ENCODE measurements at regions not wholly inside any gene's neighbourhood (a gene's known extent, or its start where the extent isn't known, plus 50 kb on each side); places are given as distances from the start of the nearest gene placed in this dataset.
A peak's percentile ranks its signal among the peaks of the same experiment; 100 is the strongest.

DNA sequence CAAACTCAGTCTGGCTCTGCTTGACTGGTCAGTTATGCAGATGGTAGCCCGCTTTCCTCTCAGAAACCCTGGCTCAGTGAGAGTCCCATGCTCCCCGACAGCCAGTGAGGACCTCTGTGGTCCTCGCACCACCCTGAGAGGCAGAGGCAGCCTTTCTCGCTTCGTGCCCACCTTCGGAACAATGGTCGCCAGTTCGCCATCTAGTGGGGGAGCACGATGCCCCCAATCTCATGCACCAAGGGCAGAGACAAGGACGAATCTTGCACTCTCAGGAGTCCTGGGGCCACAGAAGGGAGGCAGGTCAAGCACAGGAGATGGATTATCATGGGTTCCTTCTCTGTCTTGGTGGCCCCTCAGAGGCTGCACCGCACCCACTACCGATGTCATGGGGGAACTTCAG is 75.2 kb downstream of the RHCG start:
- DNase-seq, result no peak

DNA sequence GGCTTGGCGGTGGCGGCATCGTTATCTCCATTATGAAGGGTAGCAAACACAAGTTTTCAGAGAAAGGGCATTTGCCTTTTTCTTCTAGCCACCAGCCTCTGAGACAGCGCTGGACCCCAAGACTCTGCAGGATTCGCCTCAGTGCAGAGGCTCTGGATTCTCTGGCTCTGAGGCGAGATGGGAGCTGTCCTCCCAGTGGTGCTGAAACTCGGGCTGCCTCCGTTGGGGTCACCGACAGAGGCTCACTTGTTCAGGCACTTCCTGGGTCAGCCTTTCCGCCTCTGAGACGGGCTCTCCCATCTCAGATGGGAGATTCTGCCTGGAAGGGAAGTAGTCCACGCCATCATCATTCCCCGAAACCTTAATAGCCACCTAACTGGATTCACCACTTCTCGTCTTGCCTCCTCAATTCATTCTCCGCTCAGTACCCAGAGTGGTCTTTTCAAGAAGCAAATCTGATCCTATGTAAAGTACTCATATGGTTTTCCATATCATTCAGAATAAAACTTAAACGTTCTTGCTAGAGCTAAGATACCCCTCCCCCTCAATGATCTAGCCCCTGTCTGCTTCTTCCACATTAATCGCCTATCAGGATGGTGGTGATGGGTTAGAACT is 76.9 kb downstream of the RHCG start:
- DNase-seq, result no peak

DNA sequence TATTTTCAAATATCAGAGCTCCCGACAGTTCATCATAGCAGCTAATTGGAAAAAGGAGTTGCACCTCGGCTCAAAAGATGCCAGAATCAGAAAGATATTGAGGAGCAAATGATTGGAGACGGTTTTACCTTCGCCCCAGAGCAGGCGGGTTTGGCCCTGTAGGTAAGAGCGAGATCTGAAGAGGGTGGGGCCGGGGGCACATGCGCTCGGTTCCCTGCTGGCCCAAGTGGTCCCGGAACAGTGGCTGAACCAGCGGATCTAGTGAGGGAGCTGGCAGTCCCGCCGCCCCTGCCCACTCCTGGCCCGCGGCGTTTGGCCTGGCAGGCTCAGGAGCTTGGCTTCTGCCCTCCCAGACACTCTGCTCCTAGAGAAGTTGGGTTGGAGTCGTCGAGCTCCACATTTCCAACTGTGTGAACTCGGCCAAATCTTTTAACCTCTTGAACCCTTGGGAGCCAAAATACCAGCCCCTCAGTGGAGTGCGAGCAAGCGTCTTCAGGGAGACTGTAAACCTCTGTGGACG is 79.1 kb downstream of the RHCG start:
- no peak for DNase-seq

DNA sequence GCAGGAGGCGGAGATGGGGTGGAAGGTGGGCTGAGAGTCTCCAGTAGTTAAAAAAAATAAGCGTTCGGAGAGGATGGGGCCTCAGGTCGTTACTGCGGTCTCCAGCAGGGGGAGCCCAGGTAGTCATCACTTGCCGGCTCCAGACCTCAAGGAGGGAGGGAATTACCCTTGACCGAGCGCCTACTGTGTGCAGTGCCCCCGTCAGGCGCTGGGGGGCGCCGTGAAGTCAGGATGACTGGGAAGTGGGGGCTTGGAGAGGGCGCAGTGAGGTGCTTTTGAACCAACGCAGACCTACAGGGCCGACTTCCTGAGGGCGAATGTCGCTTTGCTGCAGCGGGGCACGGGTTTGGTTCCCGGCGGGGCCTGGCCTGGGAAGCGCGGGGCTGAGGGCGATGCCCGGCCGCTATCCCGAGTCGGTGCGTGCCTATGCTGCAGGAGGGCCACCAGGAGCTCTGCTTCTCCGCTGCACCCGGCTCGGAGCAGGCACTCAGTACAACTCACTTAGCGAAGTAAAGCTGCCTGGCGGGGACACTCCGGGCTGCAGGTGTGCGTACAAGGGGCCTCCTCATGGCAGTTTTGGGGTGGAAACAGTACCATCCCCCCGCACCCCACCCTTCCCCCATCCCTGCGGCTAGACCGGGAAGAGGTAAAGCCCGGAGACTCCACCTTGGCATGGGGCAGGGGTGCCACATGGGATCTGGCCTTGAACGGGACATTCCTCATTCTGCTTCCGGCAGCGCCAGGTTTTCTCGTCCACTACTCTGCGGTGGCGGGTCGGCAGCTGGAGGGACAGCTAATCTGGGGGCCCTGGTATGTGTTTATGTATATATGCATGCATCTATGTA is 79.8 kb downstream of the RHCG start:
- peak; percentile 71 to 85 for DNase-seq

DNA sequence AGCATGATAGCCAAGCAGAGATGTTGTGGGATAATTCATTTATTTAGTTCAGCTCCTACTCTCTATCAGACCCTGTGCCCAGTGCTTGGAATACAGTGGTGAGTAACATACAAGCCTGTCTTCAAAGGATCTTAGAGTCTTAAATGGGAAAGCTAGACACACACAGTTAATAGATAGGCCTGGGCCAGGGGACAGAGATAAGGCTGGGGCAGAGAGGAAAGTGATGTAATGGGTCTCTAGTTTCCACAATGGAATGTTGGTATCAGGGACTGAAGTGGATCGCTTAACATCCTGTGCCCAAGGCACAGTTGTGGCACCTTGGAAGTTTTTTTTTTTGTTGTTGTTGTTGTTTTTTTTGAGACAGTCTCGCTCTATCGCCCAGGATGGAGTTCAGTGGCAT is 79.9 kb upstream of the POLG start:
- no peak for DNase-seq

DNA sequence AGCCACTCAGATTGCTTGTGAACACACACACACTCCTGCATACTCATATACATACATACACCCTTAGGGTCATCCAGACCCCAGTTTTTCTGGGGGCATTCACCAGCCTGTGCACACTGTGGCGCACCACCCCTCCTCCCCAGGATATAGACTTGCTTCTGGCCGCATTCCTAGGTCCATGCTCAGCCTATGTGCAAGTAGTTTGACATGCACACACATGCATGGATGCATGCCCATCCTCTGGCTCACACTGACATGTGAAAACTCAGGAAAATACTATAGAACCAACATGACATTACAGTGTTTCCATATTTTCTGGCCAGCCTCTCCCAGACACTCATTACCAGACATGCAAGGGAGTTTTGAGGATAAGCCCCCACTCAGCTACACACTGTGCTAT is 79.3 kb upstream of the POLG start:
- no peak for DNase-seq

DNA sequence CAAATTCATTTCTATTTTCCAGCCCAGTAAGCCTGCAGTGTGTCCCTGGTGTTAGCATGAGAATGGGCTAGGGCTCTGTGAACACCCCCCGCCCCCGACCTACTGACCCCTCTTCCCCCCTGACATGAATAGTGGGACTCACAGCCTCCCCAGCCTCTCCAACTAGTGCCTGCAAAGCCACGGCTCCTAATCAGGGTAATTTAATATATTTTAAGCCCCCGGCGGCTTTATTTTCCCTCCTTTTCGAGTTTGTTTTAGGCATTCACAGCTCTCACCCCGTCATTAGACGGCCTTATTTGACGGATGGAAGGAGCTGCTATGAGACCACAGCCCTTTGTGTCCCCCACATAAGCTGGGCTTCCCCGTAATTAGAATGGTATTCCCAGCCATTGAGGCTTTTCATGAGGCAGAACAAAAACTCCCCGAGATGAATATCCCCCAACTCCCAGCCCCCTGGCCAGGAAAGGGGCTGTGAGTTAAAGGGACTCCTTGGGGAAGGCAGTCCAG is 78.3 kb upstream of the POLG start:
- DNase-seq, result no peak

DNA sequence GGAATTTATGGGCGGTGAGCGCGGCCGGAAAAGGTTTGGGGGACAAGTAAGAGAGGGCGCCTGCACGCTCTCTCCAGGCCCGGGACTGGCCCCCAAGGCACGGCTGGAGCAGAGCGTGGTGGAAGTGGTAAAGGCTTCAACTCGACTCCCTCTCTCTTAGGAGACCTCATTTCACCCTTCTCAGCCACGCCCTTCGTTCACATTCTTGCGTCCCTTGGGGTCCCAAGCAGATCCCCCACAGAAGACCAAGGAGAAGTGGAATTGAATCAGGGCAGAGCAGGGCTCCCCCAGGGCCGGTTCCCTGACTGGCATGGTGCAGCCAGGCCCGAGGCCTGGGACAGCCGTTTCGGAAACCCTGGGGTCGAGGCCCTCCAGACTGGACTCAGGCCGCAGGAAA is 75.4 kb upstream of the POLG start:
- no peak for DNase-seq

DNA sequence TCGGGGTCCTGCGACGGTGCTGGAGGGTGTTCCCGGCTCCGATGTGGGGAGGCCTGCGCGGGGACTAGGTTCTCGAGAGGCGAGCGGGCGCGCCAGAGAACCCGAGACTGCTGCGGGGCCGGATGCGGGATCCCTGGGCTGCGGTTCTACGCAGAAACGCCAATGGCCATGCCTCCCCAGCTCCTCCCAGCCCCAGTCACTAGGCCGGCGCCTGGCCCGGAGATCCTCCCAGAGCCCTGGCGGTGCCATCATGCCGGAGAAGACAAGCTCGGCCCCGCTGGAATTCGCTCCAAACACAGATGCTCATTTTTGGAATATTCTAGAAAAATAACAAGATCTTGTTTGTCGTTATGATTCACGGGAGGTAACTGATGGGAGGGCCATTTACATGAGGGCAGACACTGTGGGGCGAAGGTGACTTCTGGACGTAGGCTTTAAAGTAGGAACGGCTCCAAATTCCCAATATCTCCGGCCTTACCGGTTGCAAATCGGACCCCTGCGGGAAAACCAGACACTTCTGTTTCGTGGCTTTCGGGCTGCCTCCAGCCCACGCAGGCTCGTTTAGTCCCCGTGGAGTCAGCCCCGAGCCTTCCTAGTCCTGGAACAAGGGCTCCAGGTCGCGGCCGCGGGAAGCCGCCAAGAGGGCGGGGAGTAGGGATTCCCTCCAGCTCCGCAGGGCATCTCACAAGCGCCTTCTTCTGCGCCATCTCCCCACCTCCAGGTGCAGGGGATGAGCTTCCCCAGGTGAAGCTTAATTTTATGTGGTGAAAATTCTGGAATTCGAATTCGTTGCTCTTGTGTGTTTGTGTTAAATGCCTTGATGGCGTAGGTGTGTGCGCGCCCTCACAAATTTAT is 74.8 kb upstream of the POLG start:
- DNase-seq, result no peak

DNA sequence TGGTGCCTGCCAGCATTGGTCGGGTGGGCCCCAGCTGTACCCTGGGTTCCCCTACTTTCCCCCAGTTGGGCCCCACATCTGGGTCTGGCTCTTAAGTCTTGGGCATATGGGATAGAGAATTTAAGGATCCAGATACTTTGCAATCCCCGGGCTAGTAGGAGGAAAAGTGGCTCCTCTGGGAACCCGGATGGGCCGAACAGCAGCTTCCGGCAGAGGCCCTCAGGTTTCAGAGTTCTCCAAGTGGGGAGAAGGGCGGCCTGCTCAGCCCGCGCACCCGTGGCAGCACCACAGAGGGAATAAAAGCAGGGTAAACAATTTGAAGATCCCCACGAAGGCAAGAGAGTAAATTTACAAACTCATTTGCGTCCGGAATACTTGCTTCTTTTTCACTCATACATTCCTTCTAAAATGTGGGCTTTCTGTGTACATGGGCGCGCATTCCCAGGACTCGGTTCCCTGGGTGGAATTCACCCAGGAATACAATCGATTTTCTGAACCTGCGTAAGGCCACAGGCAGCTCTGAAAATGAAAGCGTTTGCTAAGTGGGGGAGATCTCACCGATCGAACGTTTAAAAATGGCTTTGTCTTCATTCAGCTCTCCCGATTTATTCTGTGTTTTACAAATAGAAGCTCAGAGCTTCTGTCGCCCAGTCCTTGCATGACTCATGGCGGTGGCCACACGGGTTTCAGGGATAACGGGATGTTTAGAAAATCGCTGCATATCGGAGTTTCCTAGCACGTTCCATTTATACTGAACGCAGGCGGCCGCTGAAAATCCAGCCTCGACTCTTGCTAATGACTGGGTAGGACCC is 74.0 kb upstream of the POLG start:
- no peak for DNase-seq

DNA sequence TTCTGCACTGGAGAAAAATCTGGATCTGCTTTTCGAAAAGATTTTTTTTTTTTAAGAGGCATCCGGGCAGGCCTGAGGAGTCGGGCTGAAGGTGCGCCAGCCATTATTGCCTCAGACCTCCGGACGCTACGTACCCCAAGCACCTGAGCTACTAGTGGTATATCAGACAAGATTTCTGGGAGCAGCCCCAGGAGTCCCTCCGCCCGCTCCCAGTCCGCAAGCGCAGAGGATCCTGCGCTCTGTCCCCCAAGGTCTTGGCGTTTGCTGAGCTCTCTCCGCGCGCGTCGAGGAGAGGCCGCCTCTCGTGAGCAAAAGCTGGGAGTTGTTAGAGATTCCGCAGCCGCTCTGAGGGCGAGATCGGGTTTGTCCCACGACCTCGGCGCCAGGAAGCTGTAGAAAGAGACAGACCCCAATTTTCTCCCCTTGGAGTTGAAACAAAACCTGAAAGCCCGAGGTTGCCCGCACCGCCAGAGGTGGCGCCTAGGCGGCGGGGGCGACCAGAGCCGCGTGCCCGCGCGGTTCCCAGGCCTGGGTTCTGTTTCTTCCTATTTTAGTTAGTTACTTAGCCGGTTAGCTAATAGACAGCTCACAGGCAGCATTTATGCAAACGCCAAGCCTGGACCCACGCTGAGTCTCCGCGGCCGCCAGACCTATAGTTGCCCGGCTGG is 72.5 kb upstream of the POLG start:
- DNase-seq, result no peak

DNA sequence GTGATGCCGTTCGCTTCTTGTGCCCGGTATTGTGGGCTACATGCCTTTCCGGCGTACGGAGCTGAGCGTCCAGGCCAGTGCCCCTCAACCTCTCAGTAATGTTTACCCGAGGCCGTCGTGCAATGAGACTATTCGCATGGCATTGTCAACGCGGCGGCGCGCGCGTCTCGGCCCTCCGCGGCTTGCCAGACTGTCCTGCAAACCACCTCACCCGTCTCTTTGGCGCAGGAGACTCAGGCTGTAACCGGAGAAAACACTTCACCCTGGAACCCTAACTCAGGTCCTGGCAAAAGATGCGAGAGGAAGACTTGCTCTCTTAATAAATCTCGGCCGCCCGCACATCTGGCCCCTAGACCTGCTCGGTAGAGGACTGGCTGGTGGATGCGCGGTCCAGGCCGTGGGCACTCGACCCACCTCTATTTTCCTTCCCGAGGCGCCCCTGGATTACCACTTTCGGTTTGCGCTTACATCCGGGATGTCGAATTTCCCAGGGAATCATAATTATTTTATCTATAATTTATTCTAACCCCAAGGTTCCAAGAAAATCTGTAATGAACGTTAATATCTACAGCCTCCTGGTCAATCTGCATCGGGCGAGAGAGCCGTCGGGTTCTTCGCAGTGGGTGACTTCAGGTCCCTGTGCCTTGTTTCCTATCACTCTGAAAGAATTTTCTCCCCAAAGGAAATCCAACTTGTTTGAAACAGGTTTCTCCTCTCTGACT is 71.8 kb upstream of the POLG start:
- no peak for DNase-seq

DNA sequence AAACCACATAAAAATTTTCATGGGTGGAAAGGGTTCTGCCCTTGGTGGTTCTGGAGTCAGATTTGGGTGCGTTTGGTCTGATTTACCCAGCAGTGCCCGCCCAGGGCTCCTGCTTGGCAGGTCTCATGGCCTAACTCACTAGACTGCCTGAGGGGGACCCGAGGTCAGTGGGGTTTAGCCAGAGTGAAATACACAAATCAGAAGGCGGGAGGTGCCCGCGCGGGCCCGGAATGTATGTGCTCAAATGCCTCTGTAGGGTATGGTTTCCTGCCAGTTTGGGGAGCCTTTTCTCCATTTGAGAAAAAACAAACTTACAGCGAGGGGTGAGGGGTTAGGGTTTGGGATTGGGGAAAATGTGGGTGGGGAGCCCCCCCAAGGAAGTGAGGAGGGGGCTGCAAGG is 70.9 kb upstream of the POLG start:
- DNase-seq, result no peak

DNA sequence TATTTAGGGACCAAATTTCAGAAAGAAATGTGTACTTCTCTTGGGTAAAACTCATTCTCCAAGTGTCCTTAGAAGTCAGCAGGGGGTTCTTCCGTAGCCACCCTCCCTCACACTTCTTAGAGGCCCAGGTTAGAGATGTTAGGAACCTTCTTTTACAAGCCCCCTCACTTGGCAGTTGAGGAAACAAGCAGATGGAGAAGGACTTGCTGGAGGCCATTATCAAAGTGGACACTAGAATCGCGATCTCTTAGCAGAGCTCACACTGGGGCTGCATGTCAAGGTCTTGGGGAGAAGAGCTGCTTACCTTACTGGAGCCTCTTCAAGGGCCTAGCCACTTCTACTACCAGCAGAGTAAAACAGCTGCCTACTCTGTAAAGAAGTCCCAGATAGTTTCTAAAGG is 69.4 kb upstream of the POLG start:
- no peak for DNase-seq

DNA sequence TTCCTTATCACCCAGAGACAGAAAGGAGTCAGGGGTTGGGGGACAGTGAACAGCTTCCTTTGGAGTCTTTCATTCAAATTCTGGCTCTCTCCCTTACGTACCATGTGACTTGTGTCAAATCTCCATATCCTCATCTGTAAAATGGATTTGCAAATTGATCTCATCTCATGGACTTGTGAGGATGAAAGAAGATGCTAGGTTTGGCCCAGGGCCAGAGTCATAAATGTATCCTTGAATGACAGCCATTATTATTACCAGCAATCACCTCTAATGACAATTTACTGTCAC is 67.8 kb upstream of the POLG start:
- no peak for DNase-seq

DNA sequence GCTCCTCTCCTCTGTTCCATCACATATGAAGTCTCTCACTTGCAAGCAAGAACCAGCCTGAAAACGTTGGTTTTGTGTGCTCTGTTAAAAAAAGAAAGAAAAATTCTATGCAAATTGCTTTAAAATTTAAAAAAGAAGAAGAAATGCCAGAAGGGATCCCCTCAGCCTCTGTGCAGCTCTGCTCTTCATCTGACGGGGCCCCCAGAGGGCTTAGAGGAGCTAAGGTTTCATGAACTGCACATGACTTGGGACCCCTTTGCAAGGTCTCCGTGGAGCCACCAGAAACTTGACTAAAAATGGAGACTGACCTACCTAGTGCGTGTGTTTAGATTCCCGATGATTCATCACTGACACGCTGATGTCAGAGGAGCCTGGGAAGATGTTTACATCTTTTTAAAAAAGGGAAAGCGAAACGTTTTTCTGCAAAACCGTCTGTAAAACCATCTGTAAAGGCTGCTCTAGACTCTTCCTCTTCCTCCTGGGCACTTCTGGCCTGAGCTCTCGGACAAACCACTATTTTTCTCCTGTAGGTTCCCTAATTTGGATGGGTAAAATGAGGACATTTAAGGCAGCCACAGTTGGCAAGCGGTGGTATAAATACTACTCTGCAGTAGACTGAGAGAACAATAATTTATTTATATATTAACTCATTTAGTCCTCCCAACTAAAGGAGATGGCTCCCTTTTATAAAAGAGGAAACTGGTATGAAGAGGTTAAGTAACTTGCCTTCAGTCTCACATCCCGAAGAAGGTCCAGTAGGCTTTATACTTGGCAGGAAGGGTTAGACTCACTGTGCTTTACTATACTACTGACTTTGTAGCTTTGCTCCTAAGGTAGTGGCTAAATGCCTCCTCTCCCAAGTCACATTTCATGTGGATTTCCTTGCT is 67.2 kb upstream of the POLG start:
- DNase-seq, result no peak

DNA sequence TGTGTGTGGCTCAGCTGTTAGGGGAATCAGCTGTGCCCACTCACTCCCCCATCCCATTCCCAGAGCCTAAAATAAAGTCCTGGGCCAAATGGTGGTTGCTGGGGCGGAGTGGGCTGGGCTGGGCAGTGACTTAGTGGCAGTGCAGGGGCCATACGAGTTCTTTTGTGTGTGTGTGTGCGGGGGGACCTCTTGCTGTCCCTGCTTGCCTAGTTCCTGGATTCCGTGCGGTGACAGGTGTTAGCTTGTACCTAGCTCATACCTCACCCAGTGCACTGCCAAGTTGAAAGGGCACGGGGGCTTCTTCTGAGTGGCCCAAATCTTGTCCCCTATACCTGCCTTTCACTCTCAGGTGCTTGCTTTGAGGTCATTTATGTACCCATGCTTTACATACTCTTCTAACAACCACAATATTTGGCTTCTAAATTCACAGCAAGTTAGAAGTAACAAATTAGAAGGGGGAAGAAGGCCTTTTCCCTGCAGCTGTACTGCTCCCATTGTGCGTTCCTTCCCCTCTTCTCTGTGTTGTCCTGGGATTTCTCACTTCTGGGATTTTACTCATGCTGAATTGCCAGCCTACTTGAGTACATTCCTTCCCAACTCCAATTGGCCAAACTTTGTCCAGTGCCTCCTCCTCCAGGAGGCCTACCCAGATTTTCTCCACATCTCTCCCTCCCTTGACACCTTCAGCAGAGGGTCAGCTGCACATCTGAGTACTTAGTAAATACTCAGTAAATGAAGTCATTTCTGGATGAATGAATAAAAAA is 66.3 kb upstream of the POLG start:
- no peak for DNase-seq

DNA sequence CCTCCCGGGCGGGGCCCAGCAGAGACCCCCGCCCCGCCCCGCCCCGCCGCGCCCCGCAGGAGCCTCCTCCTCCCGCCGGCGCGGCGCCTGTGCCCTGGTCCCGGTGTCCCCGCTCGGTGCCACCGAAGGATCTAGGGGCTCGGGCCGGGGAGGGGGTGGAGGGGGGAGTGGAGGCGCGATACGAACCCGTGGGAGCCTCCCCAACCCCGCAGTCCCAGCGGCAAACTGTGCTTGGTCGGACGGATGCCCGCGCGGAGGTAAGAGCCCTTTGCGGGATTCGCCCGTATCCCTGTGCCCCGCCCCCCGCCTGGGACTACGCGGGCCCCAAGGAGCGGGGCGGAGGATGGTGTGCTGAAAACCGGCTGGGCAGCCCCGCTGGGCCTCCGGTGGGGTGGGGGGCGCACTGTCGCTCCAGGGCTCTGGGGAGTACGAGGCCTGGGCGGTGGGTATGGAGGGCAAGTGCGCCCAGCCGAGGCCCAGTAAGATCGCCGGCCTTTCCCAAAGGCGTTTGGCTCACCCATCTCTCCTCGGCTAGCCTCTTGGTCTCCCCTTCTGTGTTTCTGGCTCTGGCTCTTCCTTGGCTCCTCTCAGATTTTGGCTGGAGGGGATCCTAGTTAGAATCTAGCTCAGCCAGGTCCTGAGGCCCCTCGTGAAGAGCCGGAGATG is 65.6 kb upstream of the POLG start:
- peak; percentile 48 to 64 for DNase-seq
